BE2C (cell line): ENCODE measurements at regions not wholly inside any gene's neighbourhood (a gene's known extent, or its start where the extent isn't known, plus 50 kb on each side); places are given as distances from the start of the nearest gene placed in this dataset.

Experiments
- DNase-seq: peaks from one replicate; pipeline ENCODE4 v3.0.0-alpha.2; 2020
- H3K27me3 ChIP-seq: fragments of 250-450 bp; sonication (Bioruptor Pico); 2 replicates; pipeline ENCODE4 v1.5.1; 2020; ENCODE audit warnings: mild to moderate bottlenecking
- H3K36me3 ChIP-seq: fragments of 250-450 bp; sonication (Bioruptor Pico); 2 replicates; pipeline ENCODE4 v1.5.1; 2020; ENCODE audit warnings: mild to moderate bottlenecking
- H3K4me1 ChIP-seq: fragments of 250-450 bp; sonication (Bioruptor Pico); 2 replicates; pipeline ENCODE4 v1.5.1; 2020
- H3K4me3 ChIP-seq: 2 replicates; pipeline ENCODE4 v1.5.1; 2011; ENCODE audit warnings: low read depth, low read length
- H3K9me3 ChIP-seq: fragments of 250-450 bp; sonication (Bioruptor Pico); 2 replicates; pipeline ENCODE4 v1.5.1; 2020
- CTCF ChIP-seq: IDR thresholded peaks from 2 replicates; pipeline ENCODE4 v1.5.1; 2012; ENCODE audit warnings: mild to moderate bottlenecking, low read depth, low read length

GRCh38 chr20:57920971-57921370 lies 211.2 kb upstream of the PMEPA1 start:
- DNase-seq, result no peak
- TF ChIP-seq CTCF, result no peak
- H3K36me3 ChIP-seq, result no peaks in the 10 kb centered on the region
- no peaks in the 10 kb centered on the region for H3K4me1 ChIP-seq
- no peak overlapping the region for H3K4me3 ChIP-seq
- no peaks in the 10 kb centered on the region for H3K9me3 ChIP-seq
- no peaks in the 10 kb centered on the region for H3K27me3 ChIP-seq

- no peak for TF ChIP-seq CTCF
Observed at GRCh38 chr20:57919049-57919448, 209.2 kb upstream of the PMEPA1 start.

GRCh38 chr20:57918551-57918950 lies 208.7 kb upstream of the PMEPA1 start:
- Histone ChIP-seq H3K4me3 (no peak overlapping the region), H3K27me3 (no peaks in the 10 kb centered on the region), H3K9me3 (no peaks in the 10 kb centered on the region), H3K36me3 (no peaks in the 10 kb centered on the region), H3K4me1 (no peaks in the 10 kb centered on the region)
- no peak for TF ChIP-seq CTCF
- DNase-seq, result no peak

More at GRCh38 chr20:57919049-57919448, 209.2 kb upstream of the PMEPA1 start:
- no peaks in the 10 kb centered on the region for H3K9me3 ChIP-seq
- H3K4me1 ChIP-seq, result no peaks in the 10 kb centered on the region
- H3K36me3 ChIP-seq, result no peaks in the 10 kb centered on the region
- no peak overlapping the region for H3K4me3 ChIP-seq
- no peaks in the 10 kb centered on the region for H3K27me3 ChIP-seq
- DNase-seq, result no peak

- no peak for DNase-seq
- no peaks in the 10 kb centered on the region for H3K4me1 ChIP-seq
- no peak overlapping the region for H3K4me3 ChIP-seq
- no peaks in the 10 kb centered on the region for H3K27me3 ChIP-seq
- H3K36me3 ChIP-seq, result no peaks in the 10 kb centered on the region
- no peak for TF ChIP-seq CTCF
- H3K9me3 ChIP-seq, result no peaks in the 10 kb centered on the region
Observed at GRCh38 chr20:57914205-57914604, 204.4 kb upstream of the PMEPA1 start.

GRCh38 chr20:57913156-57913930 lies 203.5 kb upstream of the PMEPA1 start:
- H3K27me3 ChIP-seq, result no peaks in the 10 kb centered on the region

More at GRCh38 chr20:57913156-57913930, 203.5 kb upstream of the PMEPA1 start:
- DNase-seq, result no peak
- no peaks in the 10 kb centered on the region for H3K36me3 ChIP-seq
- TF ChIP-seq CTCF, result no peak
- H3K4me3 ChIP-seq, result no peak overlapping the region
- no peaks in the 10 kb centered on the region for H3K9me3 ChIP-seq
- H3K4me1 ChIP-seq, result no peaks in the 10 kb centered on the region
